Esophagus muscularis mucosa (tissue), 4 donors: ENCODE measurements at regions not wholly inside any gene's neighbourhood (a gene's known extent, or its start where the extent isn't known, plus 50 kb on each side); places are given as distances from the start of the nearest gene placed in this dataset.

ENCODE experiments used
- DNase-seq: peaks from one replicate; pipeline ENCODE4 v3.0.0-alpha.2; 2017; ENCODE audit errors: extremely low spot score
- H3K27ac ChIP-seq, 4 donors: fragments of 200-600 bp; sonication (generic); replicated peaks in 1 of 4; 1 replicate in 3 of 4; 2 replicates in 1 of 4; pipeline ENCODE4 v1.5.1; 2016 to 2019; ENCODE audit warnings: mild to moderate bottlenecking in 1 of 4
- H3K27me3 ChIP-seq, 4 donors: fragments of 200-600 bp; sonication (generic); one replicate each; pipeline versions ENCODE4 v1.5.1 to v1.6.0; 2016 to 2019
- H3K36me3 ChIP-seq, 4 donors: fragments of 200-600 bp; sonication (generic); one replicate each; pipeline ENCODE4 v1.5.1; 2016 to 2019
- H3K4me1 ChIP-seq, 4 donors: fragments of 200-600 bp; sonication (generic); one replicate each; pipeline ENCODE4 v1.5.1; 2016 to 2019
- H3K4me3 ChIP-seq, 4 donors: fragments of 200-600 bp; sonication (generic); 1 replicate in 2 of 4; 2 replicates in 2 of 4; pipeline ENCODE4 v1.5.1; 2016 to 2019; ENCODE audit warnings: mild to moderate bottlenecking in 4 of 4, moderate library complexity in 1 of 4
- H3K9me3 ChIP-seq, 4 donors: fragments of 200-600 bp; sonication (generic); 1 replicate in 3 of 4; 2 replicates in 1 of 4; pipeline ENCODE4 v1.5.1; 2016 to 2019
- CTCF ChIP-seq, 3 experiments: fragments of 200-600 bp in 2 of 3; fragments of 450-650 bp in 1 of 3; sonication (generic) in 2 of 3; IDR thresholded peaks; one replicate each; pipeline ENCODE4 v1.5.1; 2017 to 2019; ENCODE audit warnings: antibody characterized with exemption in 3 of 3, mild to moderate bottlenecking in 2 of 3, moderate library complexity in 1 of 3
- EP300 ChIP-seq: sonication (generic); formaldehyde crosslinking; IDR thresholded peaks from one replicate; pipeline ENCODE4 v1.6.1; 2017; ENCODE audit warnings: antibody characterized with exemption
- POLR2A ChIP-seq: fragments of 450-650 bp; IDR thresholded peaks from one replicate; pipeline ENCODE4 v1.6.1; 2017; ENCODE audit warnings: antibody characterized with exemption, moderate library complexity, mild to moderate bottlenecking, low read depth
- POLR2AphosphoS5 ChIP-seq, 2 donors: sonication (generic); formaldehyde crosslinking; IDR thresholded peaks; one replicate each; pipeline ENCODE4 v1.6.1; 2017; ENCODE audit warnings: antibody characterized with exemption in 2 of 2
- WGBS: methylation state at CpG from one replicate; pipeline ENCODE4 v1.1.5; 2018; 5-methylcytosine and 5-hydroxymethylcytosine counted together
- intact Hi-C: fragments of 100-400 bp; cut with DNase I; formaldehyde crosslinking; loops from one replicate; pipeline ENCODE4 v1.15.1; 2023

GRCh38 chr21:41662161-41662560, 104.7 kb downstream of the RIPK4 start:
- Histone ChIP-seq H3K27ac (no peak overlapping the region), H3K36me3 (no peaks in the 10 kb centered on the region), H3K4me3 (no peak overlapping the region), H3K27me3 (peaks cover 0 to 63% (median 0%) of the 10 kb centered on the region in 4 donors), H3K9me3 (no peaks in the 10 kb centered on the region), H3K4me1 (peaks cover 0 to 11% (median 9%) of the 10 kb centered on the region in 4 donors)
- no peak for TF ChIP-seq POLR2AphosphoS5 (IDR thresholded peaks at IDR 0.05)
- no peak for TF ChIP-seq EP300
- TF ChIP-seq POLR2A: no peak
- no peak for TF ChIP-seq CTCF (IDR thresholded peaks at IDR 0.05)
- whole genome bisulfite sequencing: 100% methylated on average over 3 of the region's 7 CpGs
- intact Hi-C loops: no loop called here
- no peak for DNase-seq

DNA sequence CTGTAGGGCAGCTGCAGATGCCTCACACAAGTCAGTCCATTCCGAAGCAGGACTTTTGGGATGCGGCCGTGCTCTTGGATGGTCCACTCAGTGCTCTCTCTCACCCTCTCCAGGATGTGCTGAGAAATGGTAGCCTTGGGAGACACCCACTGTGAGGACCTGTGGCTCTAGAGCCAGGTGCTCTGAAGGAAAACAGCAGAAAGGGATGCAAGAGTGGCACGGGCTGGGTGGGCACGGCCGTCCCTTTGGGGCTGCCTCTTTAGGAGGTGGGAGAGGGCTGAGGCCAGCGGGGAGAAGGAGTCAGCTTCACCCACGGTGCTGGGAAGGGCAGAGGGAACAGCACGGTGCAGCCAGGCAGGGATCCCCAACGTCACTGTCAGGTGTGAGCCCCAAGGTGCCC, 106.1 kb downstream of the RIPK4 start:
- Histone ChIP-seq H3K27ac (no peak overlapping the region), H3K4me3 (no peak overlapping the region), H3K9me3 (no peaks in the 10 kb centered on the region), H3K4me1 (peaks cover 0 to 11% (median 9%) of the 10 kb centered on the region in 4 donors), H3K27me3 (peaks cover 0 to 60% (median 0%) of the 10 kb centered on the region in 4 donors), H3K36me3 (no peaks in the 10 kb centered on the region)
- no peak for TF ChIP-seq POLR2AphosphoS5 (IDR thresholded peaks at IDR 0.05)
- TF ChIP-seq POLR2A: no peak
- no peak for TF ChIP-seq EP300
- no peak for TF ChIP-seq CTCF (IDR thresholded peaks at IDR 0.05)
- no peak for DNase-seq
- 76% methylated on average over 7 of the region's 10 CpGs for WGBS
- intact Hi-C loops: no loop called here

DNA sequence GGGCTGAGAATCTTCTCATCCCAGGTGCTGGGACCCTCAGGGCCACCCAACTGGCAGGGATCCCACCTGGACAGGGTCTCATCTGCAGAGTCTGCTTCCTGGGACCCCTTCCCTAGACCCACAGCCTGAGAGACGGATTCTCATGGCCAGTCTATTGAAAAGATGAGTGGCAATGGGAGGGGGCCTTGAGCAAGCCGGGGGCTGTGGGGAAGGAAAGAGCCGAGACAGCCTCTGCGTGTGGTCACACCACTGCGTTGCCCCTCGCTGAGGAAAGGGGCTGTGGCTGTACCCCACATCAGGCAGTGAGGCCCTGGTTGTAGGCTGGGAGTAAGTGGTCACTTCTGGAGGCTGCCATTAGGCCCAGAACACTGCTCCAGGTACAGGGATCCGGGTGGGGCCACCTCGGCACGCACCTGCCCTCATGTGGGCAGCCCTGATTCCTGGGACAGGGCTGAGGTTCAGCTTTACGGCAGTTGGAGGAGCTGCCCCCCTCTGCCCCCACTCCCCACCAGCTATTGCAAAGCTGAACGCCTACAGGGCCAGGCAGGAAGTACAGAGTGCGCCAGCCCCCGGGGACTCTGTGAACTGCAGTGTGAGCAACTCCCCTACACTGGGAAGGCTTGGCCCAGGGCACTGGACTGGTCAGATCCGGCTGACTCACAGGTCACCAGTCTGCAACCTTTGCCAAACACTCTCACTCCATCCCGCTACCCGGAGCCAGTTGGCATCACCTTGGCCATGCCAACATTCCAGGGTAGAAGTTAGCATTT, 106.9 kb downstream of the RIPK4 start:
- Histone ChIP-seq H3K9me3 (no peaks in the 10 kb centered on the region), H3K27me3 (peaks cover 0 to 53% (median 0%) of the 10 kb centered on the region in 4 donors), H3K27ac (no peak overlapping the region), H3K4me3 (no peak overlapping the region), H3K4me1 (peaks cover 0 to 9% (median 6%) of the 10 kb centered on the region in 4 donors), H3K36me3 (no peaks in the 10 kb centered on the region)
- TF ChIP-seq POLR2AphosphoS5 (IDR thresholded peaks at IDR 0.05) (no peak), CTCF (IDR thresholded peaks at IDR 0.05) (no peak), POLR2A (no peak), EP300 (no peak)
- 82% methylated on average over 7 of the region's 16 CpGs for WGBS
- intact Hi-C loops: no loop called here
- no peak for DNase-seq

GRCh38 chr21:41656946-41657525, 109.8 kb downstream of the RIPK4 start:
- Histone ChIP-seq H3K4me3 (no peak overlapping the region), H3K27ac (no peak overlapping the region)
- WGBS: 85% methylated on average over 6 of the region's 6 CpGs

More at GRCh38 chr21:41656946-41657525, 109.8 kb downstream of the RIPK4 start:
- peaks cover 0 to 35% (median 0%) of the 10 kb centered on the region in 4 donors for H3K27me3 ChIP-seq
- H3K4me1 ChIP-seq: peaks cover 0 to 10% (median 0%) of the 10 kb centered on the region in 4 donors
- H3K9me3 ChIP-seq: no peaks in the 10 kb centered on the region
- no peak for TF ChIP-seq POLR2A
- no peak for TF ChIP-seq CTCF (IDR thresholded peaks at IDR 0.05)
- no peak for TF ChIP-seq EP300
- no peak for TF ChIP-seq POLR2AphosphoS5 (IDR thresholded peaks at IDR 0.05)
- H3K36me3 ChIP-seq: no peaks in the 10 kb centered on the region
- DNase-seq: no peak
- intact Hi-C loops: no loop called here
